HG03060 (cell line): ENCODE measurements at regions not wholly inside any gene's neighbourhood (a gene's known extent, or its start where the extent isn't known, plus 50 kb on each side); places are given as distances from the start of the nearest gene placed in this dataset.
"Not testable (repeated sequence)": the region's sequence is repeated elsewhere in the genome, so short reads cannot be mapped to it uniquely, and the experiment has no call there.

Experiments used
- ATAC-seq: cut with Tn5 transposase; IDR thresholded peaks from one replicate; pipeline ENCODE4 v1.9.1; 2021; ENCODE audit warnings: low read depth, moderate number of reproducible peaks; ENCODE audit not compliant: unreplicated experiment

DNA sequence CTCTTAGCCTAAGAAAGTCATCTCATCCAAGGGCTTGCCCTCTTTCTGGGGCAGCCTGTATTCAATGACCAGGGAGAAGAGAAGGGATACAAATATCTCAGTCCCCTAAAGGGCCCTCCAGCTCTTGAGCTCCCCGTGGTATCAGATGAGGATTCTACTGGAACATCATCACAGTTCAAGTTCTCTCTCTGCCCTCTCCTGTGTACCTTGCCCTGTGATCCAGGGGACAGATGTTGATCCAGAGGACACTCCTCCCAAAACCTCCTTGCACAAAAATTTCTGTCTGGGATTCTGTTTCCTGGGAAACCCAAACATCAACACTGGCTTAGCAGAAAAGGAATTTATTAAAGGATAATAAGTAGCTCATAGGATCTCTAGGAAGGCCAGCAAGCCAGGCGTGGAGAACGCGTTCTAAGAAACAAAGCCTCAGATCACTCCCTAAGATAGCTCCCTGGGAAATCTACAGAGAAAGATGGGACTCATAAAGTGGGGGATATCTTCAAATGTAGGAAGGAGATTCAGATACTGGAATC, 296.3 kb upstream of the KLF3 start:
- ATAC-seq: no peak

DNA sequence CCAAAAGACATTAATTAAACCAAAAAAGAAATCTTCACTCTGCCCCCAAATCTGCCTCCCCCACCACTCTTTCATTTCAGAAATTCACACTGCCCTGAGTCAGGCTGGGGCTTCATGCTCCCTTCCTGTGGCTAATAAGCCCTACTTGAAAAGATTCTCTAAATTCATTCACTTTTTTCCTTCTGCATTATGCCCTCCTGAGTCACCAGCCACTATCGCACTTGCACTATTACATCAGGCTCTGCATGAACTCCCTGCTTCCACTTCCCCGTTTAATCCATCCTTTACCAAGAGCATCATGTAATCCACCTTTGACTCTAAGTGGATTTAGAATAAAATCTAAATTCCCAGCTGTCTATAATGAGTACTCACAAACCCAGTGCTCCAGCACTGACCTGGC, 295.4 kb upstream of the KLF3 start:
- no peak for ATAC-seq

DNA sequence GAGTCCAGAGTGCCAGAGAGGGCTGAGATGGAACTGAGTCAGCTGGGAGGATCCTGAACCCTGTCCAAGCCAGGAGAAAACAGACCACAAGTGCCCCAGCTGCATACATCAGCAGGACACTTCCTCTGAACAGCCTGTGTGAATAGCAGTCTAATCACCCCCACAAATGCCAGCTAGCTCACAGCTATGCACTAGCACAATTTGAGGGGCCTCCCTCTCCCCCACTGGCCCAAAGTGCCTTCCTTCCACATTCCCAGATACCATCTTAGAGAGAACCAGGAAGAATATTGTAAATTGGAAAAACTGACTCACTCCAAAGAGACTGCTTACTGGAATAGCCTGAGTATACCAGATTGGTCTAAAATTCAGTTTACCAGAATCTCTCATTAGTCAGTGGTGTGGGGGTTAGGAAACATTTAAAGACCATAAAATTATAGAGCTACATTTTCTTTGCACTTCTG, 292.6 kb upstream of the KLF3 start:
- ATAC-seq: no peak

DNA sequence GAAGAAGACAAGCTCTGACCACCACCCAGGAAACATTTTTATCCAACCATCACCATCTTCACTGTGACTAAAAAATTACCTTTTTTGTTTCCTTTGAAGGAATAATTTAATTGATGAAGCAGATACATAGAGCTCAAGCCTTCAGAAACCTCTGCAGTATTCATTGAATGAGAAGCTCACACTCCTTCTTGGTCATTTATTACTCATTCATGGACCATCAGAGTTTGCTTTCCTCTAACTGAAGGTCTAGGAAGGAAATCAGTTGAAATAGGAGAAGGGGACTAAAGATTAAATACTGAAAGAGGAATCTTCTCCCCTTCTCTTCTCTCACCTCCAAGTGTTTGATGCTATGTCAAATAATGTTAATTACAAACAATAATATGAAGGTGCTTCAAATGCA, 290.6 kb upstream of the KLF3 start:
- no peak for ATAC-seq

DNA sequence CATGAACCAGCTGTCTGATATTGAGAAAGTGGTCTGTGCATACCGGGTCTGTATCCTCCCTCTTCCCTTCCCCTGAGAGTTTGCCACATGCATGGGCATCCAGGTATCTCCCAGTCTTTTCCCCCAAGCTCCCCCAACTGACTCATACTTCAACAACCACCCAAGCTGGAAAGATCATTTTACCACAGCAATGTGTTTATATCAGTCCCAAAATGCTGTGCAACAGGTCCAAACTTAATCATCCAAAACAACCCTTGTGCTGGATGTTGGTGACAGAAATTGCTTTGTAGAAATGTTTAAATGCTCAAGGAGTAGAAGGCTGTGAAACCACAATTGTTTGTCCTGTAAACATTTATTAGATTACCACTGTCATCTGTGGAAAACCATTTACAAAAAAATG, 286.8 kb upstream of the KLF3 start:
- ATAC-seq: no peak

DNA sequence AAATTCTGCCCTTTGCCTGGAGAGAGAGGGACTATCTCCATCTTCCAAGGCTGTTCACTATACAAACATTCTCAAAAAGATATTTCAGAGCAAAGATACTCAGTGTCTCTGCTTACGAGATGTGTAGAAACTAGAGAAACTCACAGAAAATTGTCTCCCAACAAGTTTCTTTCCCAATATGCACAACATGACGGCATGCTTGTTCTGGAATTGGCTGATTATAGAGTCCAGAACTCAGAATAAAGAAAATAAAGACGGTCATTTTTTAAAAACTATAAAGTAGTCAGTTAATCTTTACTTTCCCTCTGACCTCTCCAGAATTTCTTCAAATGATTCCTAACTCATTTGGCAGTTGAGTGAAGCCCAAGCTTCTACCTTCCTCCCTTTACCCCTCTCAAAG, 285.5 kb upstream of the KLF3 start:
- ATAC-seq: no peak

DNA sequence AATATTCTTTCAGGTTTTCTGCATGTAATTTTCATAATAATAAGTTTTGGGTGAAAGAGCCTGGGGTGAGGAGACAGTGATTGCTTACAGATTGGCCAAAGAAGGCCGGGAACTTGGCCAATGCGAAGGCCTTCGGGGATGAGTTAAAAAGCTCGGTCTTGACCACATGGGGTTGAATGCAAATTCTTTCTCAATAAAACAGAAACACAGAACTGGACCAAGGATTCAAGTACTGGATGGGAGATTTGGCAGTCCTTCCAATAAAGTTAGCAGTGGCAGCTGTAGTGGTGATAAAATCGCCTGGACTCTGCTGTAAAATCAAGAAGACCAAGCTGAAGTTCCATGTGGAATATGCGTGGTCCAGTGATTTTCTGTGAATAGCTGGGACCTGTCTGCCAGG, 282.2 kb upstream of the KLF3 start:
- ATAC-seq: no peak

DNA sequence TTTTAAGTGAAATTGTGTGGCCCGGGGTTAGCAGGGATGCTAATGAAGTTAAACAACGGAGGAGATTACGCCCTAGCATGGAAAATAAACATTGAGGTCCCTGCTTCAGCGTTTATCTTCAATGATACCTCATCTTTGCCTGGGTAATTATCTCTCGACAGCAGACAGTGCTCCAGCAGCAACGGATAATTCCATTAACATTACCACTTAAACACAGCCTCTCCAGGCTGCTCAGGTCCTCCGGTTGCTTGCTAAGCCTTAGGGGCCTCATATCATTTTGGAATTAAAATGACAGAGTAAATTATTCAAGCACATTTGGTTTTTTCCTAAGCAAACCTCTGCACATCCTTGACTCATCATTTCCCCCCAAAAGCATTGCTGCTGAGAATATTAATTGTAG, 281.5 kb upstream of the KLF3 start:
- ATAC-seq: no peak

DNA sequence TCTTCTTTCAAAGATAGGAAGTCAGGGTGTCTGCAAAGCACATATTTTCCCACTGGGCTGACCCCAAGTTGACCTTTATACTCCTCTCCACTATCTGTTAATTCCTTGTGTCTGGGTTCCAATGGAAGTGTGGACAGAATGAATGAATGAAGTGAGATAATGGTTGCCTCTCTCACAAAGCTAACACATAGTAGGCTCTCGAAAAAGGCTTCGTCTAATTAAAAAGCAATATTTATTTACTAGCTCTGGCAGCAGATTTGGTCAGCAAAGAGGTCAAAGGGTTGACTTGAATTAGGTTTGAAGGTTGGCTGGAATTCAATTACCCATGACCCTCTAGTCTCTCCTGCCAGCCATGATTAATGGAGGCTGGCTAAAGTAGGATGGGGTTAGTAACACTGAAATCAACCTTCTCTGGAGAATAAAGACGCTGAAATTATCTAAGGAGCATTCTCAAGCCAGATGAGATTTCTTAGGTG, 280.3 kb upstream of the KLF3 start:
- no peak for ATAC-seq

DNA sequence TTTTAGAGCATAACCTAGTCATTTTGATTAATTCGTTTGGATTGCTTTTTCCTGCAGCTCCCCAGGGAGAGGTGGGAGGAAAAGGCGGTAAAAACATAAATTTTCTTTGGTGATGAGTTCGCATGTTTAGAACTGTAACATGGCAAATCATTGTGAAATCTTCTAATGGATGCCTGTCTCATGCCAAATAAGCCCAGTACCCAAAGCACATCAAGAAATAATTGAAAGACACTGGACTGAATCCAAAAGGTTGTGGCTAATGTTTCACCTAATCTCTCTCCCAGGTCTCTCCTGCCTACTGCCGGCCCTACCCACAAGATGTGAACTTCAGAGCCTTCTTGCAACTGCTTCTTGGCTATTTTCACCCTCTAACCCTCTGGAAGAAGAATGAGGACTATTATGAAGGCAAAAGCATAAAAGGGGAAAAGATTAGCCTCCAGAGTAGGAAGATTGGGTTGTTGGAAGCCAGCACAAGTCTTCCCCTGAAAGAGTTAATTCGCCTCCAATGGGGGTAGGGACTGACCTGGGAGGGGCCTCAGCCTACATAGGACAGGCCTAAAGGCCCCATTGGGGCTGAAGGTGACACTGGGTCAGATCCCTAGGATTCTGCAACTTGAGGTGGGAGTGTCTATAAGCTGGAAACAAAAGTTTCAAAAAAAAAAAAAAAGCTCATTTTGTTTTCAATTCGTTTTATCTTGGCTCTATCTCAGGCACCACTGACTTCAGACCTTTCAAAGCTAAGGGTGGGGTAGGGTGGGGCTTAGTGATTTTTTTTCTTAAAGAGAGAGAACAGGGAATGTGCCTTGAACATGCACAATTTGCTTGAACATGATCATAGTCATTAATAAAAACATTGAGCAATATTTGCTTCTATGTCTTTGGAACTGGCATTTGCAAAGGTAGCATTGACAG, 278.6 kb upstream of the KLF3 start:
- ATAC-seq: no peak

DNA sequence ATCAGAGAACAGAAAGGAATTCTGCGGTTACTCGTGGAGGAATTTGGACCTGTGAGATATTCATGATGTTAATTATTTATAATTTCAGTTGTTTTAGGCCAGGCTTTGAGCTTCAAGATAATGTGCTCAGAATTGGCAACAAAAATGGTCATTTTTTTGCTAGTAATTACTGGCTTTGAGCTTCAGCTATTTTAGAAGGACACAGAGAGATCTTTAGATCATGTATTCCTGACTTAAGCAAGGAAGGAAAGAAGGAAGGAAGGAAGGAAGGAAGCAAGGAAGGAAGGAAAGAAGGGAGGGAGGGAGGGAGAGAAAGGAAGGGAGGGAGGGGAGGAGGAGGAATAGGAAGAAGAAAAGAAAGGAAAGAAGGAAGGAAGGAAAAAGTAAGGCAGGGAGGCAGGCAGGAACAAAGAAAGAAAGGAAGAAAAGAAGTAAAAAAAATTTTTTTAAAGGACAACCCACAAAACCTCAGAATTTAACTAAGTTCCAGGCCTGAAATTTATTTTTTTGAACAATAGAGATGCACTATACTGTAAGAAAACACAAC, 277.9 kb upstream of the KLF3 start:
- ATAC-seq: no peak

DNA sequence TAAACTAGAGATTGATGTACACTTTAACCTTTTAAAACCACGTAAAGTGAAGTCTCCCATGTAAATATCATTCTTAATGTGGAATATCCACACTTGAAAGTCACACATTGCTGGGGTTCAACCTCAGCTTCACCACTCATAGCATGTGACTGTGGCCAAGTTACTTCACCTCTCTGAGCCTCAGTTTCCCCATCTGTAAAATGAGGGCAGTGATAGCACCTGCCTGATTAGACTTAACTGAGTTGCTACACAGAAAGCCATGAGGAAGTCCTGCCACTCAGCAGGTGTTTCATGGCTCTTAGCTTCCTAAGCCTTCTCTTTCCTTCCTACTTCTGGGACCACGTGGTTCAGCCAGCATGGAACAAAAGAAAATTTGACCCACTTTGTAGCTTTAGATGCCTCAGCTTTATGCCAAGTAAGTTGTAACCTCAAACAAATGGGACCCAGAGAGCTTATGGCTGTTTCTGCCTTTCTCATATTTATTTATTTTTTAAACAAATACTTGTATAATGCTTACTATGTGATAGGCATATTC, 277.3 kb upstream of the KLF3 start:
- ATAC-seq: no peak

DNA sequence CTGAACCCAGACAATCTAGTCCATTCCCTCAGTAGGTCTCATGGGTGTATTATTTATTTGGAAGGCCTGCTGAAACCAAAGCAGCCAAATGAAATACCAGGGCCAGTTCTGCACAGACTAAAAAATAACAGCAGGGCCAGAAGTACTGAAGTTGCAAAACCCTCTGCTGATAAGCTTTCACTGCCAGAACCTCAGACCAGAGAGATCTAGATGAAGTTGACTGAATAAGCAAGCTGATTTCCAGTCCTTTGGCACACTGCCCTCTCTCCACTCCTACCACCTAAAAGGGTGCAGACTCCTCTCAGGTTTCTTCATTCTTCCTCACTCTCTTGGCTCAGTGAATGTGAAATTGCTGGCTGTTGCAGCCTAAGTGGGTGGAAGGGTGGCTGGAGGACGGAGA, 276.7 kb upstream of the KLF3 start:
- ATAC-seq: no peak

DNA sequence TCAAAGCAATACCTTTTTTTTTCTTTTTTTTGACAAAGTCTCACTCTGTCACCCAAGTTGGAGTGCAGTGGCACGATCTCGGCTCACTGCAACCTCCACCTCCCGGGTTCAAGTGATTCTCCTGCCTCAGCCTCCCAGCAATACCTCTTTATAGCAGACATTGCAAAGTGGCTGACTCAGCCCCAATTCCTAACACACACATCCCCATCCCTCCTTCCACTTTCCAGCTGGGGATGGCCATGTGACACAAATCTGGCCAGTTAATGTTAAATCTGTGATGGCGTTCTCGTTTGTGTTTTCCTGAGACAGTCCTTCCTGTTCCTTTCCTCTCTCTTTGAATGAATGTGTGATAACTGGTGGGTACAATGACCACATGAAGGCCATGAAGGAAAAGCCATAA, 276.2 kb upstream of the KLF3 start:
- ATAC-seq: no peak

DNA sequence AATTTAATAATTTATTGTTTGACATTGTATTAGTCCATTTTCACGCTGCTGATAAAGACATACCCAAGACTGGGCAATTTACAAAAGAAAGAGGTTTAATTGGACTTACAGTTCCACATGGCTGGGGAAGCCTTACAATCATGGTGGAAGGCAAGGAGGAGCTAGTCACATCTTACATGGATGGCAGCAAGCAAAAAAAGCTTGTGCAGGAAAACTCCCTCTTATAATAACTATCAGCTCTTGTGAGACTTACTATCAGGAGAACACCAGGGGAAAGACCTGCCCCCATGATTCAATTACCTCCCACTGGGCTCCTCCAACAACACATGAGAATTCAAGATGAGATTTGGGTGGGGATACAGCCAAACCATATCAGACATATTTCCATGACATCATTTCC, 275.1 kb upstream of the KLF3 start:
- not testable (repeated sequence) for ATAC-seq

DNA sequence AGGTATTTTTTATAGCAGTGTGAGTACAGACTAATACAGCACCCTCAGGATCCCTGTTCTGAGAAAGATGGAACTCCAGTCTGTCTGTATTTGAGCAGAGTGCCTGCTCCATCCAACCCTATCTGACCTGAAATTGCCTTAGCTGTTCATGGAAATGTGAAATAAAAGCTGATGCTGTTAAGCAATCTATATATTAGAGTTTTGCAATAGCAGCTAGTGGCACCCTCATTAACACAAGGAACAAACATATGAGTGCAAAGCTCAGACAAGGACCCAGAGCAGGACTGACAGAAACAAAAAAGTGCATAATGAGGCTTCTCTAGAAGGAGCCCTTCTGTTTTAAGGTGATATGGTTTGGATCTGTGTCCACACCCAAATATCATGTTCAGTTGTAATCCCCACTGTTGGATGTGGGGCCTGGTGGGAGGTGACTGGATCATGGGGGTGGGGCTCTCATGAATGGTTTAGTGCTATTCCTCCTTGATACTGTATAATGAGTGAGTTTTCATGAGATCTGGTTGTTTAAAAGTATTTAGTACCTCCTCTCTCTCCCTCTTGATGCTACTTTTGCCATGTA, 272.9 kb upstream of the KLF3 start:
- ATAC-seq: no peak

DNA sequence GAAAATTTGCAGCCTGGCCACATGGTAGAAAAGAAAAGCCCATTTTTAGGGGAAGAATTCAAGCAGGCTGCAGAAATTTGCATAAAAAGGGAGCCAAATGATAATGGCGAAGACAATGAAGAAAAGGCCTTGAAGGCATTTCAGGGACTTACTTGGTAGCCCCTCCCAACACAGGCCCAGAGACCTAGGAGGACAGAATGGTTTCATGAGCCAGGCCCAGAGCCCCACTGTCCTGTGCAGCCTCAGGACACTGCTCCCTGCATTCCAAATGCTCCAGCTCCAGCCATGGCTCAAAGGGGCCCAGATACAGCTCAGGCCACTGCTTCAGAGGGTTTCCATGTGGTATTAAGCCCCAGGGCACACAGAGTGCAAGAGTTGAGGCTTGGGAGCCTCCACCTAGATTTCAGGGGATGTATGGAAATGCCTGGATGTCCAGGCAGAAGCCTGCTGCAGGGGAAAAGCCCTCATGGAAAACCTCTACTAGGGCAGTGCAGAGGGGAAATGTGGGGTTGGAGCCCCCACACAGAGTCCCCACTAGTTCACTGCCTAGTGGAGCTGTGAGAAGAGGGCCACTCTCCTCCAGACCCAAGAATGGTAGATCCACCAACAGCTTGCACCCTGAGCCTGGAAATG, 271.7 kb upstream of the KLF3 start:
- no peak for ATAC-seq

DNA sequence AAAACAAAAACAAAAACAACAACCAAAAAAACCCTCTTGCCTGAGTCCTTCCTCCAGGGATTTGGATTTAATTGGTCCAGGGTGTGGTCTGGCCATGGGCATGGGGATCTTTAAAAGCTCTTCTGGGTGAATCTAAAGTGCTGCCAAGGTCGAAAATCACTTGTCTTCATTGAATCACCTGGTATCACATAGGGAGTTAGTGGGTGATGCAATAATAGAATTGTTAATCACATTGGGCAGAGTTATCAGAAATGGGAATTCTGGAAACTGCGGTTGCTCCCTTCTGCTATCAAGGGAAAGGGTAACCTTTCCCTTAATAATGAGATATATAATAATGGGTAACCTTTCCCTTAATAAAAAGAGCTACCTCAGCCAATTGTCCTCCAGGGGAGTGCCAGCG, 267.9 kb upstream of the KLF3 start:
- no peak for ATAC-seq

DNA sequence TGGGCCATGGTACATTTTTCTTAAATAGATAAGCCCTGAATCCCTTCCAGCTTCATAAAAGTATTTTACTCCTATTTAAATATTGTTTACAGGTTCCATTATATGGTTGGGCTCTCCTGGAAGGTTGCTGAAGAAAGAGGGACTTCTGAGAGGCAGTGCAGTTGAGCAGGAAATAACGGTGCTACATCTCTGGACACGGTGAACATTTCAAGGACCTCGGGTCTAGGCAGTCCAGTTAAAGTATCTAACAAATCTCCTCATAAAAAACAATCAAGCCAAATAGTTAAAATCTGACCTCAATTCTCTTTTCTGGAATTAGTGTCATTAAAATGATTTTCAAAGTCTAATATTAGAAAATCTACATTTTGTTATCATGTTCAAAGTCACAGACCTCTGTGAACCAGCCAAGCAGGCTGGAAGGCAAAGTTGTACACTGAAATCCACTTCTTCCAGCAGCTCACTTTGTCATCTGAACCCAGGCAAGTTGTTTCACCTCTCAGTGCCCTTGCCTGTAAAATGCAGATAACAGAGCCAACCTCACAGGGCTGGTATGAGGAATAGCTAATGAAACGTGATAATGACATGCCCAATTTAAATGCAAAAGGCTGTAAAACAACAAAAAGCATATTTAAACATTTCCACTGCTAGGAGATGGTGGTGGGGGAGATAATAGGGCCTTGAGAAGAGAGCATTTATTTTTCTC, 267.0 kb upstream of the KLF3 start:
- ATAC-seq: no peak

DNA sequence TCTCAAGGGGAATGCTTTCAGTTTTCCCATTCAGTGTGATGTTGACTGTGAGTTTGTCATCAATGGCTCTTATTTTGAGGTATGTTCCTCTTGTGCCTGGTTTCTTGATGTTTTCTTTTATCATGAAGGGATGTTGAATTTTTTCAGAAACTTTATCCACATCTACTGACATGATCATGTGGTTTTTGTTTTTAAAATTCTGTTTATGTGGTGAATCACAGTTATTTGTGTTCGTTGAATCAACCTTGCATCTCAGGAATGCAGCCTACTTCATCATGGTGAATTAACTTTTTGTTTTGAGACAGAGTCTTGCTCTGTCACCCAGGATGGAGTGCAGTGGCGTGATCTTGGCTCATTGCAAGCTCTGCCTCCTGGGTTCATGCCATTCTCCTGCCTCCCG, 263.1 kb upstream of the KLF3 start:
- no peak for ATAC-seq
